ENCODE measurements at regions not wholly inside any gene's neighbourhood (a gene's known extent, or its start where the extent isn't known, plus 50 kb on each side); places are given as distances from the start of the nearest gene placed in this dataset.

DNA sequence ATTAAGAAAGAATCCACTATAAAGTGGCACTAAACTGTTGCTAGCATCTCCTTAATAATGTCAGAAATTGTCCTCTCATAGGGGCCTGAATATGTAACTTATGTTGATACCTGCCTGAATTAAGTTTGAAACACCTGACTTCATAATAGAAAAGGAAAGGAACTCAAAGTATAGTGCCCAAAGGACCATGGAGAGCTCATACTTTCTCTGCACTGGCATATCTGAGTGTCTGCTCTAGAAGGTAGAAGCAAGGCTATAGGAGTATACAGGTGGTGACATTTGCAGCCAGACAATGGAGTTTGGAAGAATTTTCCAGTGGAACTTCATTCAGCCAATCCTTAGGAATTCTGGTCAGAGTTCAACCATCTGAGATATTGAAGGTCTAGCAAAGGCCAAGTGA, 988.9 kb downstream of the RAB28 start:
- TF ChIP-seq, protein P1, sequence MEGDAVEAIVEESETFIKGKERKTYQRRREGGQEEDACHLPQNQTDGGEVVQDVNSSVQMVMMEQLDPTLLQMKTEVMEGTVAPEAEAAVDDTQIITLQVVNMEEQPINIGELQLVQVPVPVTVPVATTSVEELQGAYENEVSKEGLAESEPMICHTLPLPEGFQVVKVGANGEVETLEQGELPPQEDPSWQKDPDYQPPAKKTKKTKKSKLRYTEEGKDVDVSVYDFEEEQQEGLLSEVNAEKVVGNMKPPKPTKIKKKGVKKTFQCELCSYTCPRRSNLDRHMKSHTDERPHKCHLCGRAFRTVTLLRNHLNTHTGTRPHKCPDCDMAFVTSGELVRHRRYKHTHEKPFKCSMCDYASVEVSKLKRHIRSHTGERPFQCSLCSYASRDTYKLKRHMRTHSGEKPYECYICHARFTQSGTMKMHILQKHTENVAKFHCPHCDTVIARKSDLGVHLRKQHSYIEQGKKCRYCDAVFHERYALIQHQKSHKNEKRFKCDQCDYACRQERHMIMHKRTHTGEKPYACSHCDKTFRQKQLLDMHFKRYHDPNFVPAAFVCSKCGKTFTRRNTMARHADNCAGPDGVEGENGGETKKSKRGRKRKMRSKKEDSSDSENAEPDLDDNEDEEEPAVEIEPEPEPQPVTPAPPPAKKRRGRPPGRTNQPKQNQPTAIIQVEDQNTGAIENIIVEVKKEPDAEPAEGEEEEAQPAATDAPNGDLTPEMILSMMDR (IDR thresholded peaks at IDR 0.05; ENCODE audit: low read depth, low read length), result no peak
- no peak for TF ChIP-seq EZH2phosphoT487 (IDR thresholded peaks at IDR 0.05; ENCODE audit: low read depth)
